ENCODE measurements at regions not wholly inside any gene's neighbourhood (a gene's known extent, or its start where the extent isn't known, plus 50 kb on each side); places are given as distances from the start of the nearest gene placed in this dataset.

GRCh38 chr16:86414991-86415740, 95.2 kb upstream of the FOXF1 start:
- ATAC-seq, result no peak
- no peak for DNase-seq

GRCh38 chr16:86418981-86419380, 91.3 kb upstream of the FOXF1 start:
- intact Hi-C loops (cut with DNase I, micrococcal nuclease), result no loop called here
- DNase-seq, result no peak
- ATAC-seq, result no peak

More at GRCh38 chr16:86414991-86415740, 95.2 kb upstream of the FOXF1 start:
- intact Hi-C loops (cut with DNase I, micrococcal nuclease), result no loop called here

- ATAC-seq, result no peak
- no peak for DNase-seq
- intact Hi-C loops (cut with DNase I, micrococcal nuclease), result no loop called here
These were observed 90.8 kb upstream of the FOXF1 start for GRCh38 chr16:86419518-86419917.

GRCh38 chr16:86421995-86422394, 88.3 kb upstream of the FOXF1 start:
- DNase-seq (no peak), ATAC-seq (no peak)
- intact Hi-C loops (cut with DNase I, micrococcal nuclease), result no loop called here

- no peak for DNase-seq
- ATAC-seq, result no peak
- intact Hi-C loops (cut with DNase I, micrococcal nuclease), result no loop called here
These were observed 85.9 kb upstream of the FOXF1 start for GRCh38 chr16:86424398-86424797.

GRCh38 chr16:86424985-86425384, 85.3 kb upstream of the FOXF1 start:
- intact Hi-C loops (cut with DNase I, micrococcal nuclease), result no loop called here
- DNase-seq (no peak), ATAC-seq (no peak)

- DNase-seq (no peak), ATAC-seq (no peak)
- intact Hi-C loops (cut with DNase I, micrococcal nuclease), result no loop called here
These were observed 84.2 kb upstream of the FOXF1 start for GRCh38 chr16:86426063-86426642.

GRCh38 chr16:86427433-86427851, 82.9 kb upstream of the FOXF1 start:
- DNase-seq (no peak), ATAC-seq (no peak)
- intact Hi-C loops (cut with DNase I, micrococcal nuclease), result no loop called here

- no peak for DNase-seq
- no peak for ATAC-seq
- intact Hi-C loops (cut with DNase I, micrococcal nuclease), result no loop called here
These were observed 81.4 kb upstream of the FOXF1 start for GRCh38 chr16:86428729-86429517.

- intact Hi-C loops (cut with DNase I, micrococcal nuclease), result no loop called here
- no peak for ATAC-seq
These were observed 80.7 kb upstream of the FOXF1 start for GRCh38 chr16:86429663-86430062.

GRCh38 chr16:86430814-86431213, 79.5 kb upstream of the FOXF1 start:
- intact Hi-C loops (cut with DNase I, micrococcal nuclease), result no loop called here
- no peak for DNase-seq

More at GRCh38 chr16:86429663-86430062, 80.7 kb upstream of the FOXF1 start:
- DNase-seq, result no peak

GRCh38 chr16:86431540-86431939, 78.8 kb upstream of the FOXF1 start:
- DNase-seq, result no peak
- intact Hi-C loops (cut with DNase I, micrococcal nuclease), result no loop called here
- no peak for ATAC-seq

More at GRCh38 chr16:86430814-86431213, 79.5 kb upstream of the FOXF1 start:
- no peak for ATAC-seq

- ATAC-seq (no peak), DNase-seq (no peak)
- intact Hi-C loops (cut with DNase I, micrococcal nuclease), result no loop called here
These were observed 78.3 kb upstream of the FOXF1 start for GRCh38 chr16:86432048-86432447.

GRCh38 chr16:86432691-86433090, 77.6 kb upstream of the FOXF1 start:
- peak; percentile 41 to 81 for DNase-seq
- intact Hi-C loops (cut with DNase I, micrococcal nuclease), result no loop called here
- ATAC-seq, result no peak

GRCh38 chr16:86436466-86437185, 73.7 kb upstream of the FOXF1 start:
- ATAC-seq (no peak), DNase-seq (no peak)
- intact Hi-C loops (cut with DNase I, micrococcal nuclease), result no loop called here

- DNase-seq (no peak), ATAC-seq (no peak)
- intact Hi-C loops (cut with DNase I, micrococcal nuclease), result no loop called here
These were observed 73.0 kb upstream of the FOXF1 start for GRCh38 chr16:86437348-86437747.

- ATAC-seq, result no peak
- intact Hi-C loops (cut with DNase I, micrococcal nuclease), result no loop called here
- no peak for DNase-seq
These were observed 67.6 kb upstream of the FOXF1 start for GRCh38 chr16:86442703-86443102.

GRCh38 chr16:86443508-86444147, 66.7 kb upstream of the FOXF1 start:
- DNase-seq (no peak), ATAC-seq (no peak)
- intact Hi-C loops (cut with DNase I, micrococcal nuclease), result no loop called here

- intact Hi-C loops (cut with DNase I, micrococcal nuclease), result no loop called here
- ATAC-seq, result no peak
- DNase-seq, result no peak
These were observed 66.1 kb upstream of the FOXF1 start for GRCh38 chr16:86444261-86444660.
